ENCODE measurements at regions not wholly inside any gene's neighbourhood (a gene's known extent, or its start where the extent isn't known, plus 50 kb on each side); places are given as distances from the start of the nearest gene placed in this dataset.
"Not testable (repeated sequence)": the region's sequence is repeated elsewhere in the genome, so short reads cannot be mapped to it uniquely, and the experiment has no call there.

GRCh38 chr17:63185420-63185819 lies 219.4 kb downstream of the TANC2 start:
- no peak for DNase-seq

DNA sequence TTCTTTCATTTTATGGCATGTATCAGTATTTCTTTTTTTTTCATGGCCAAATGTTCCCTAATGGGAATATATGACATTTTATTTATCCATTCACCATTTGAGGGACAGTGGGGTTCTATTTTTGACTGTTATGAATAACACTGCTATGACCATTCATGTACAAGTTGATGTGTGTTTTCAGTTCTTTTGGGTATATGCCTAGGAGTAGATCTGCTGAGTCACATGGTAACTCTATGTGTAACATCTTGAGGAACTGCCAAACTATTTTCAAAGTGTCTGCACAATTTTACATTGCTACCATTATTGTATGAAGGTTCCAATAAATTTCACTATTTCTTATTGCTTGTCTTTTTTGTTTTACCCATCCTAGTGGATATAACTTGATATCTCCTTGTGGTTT lies 223.0 kb downstream of the TANC2 start:
- DNase-seq = no peak

DNA sequence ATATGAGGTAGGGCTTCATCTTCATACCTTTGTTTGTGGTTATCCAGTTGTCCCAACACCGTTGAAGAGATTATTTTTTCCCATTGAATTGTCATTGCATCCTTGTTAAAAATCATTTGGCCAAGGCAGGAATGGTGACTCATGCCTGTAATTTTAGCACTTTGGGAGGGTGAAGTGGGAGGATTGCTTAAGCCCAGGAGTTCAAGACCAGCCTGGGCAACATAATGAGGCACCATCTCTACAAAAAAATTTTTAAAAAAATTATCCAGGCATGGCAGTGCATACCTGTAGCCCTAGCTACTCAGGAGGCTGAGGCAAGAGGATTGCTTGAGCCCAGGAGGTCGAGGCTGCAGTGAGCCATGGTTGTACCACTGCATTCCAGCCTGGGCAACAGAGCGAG lies 223.9 kb downstream of the TANC2 start:
- no peak for DNase-seq

DNA sequence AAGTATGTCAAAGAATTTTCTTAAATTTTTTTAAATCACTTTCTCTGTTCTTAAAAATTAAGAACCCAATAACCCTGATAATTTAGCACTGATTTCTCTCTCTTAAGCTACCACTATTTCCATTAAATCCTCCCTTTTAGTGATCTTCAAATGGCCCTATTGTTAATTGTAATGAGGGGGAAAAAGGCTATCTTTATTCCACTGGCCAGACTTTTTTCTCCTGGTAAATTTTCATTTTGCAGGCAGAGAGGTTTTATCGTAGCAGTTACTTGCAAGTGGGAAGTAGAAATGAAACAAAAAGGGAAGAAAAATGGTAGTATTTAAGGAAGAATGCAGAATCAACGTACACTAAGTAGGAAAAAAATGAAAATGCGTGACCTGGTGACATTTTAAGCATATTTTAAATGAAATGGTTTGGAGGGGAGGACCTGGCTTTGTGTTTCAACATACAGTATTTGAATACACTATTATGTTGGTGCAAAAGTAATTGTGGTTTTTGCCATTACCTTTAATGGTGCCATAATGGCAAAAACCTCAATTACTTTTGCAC lies 224.9 kb downstream of the TANC2 start:
- DNase-seq = no peak

- no peak for DNase-seq
Observed at GRCh38 chr17:63191610-63192009, 225.6 kb downstream of the TANC2 start.

- no peak for DNase-seq
Observed at GRCh38 chr17:63193827-63194226, 227.8 kb downstream of the TANC2 start.

GRCh38 chr17:63196772-63197335 lies 230.8 kb downstream of the TANC2 start:
- no peak for DNase-seq

DNA sequence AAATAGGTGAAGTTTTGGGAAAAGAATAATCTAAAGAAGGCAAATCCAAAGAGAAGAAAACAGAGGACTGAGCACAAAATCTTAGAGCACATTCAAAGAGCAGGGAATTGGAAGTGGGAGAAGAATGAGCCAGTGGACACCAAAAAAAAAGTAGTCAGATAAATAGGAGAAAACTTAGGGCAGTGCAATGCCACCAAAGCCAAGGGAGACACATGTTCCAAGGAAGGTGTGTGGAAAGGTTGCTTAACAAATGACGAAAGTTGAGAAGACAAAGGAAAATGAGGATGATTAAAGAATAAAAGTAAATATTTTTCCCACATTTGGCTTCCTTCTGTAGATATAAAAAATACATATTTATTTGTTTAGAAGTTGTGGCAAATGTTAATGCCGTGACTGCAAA lies 237.6 kb downstream of the TANC2 start:
- no peak for DNase-seq

DNA sequence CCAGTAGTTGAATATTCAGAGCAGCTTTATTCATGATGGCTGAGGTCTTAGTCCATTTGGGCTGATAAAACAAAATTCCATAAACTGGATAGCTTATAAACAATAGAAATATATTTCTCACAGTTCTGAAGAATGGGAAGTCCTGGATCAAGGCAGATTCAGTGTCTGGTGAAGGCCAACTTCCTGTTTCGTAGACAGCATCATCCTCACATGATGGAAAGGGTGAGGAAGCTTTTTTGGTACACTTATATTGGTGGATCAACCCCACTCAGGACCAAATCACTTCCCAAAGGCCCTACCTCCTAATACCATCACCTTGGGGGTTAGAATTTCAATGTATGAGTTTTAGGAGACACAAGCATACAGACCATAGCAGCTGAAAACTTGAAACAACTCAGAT lies 224.2 kb downstream of the CYB561 start:
- DNase-seq = no peak

DNA sequence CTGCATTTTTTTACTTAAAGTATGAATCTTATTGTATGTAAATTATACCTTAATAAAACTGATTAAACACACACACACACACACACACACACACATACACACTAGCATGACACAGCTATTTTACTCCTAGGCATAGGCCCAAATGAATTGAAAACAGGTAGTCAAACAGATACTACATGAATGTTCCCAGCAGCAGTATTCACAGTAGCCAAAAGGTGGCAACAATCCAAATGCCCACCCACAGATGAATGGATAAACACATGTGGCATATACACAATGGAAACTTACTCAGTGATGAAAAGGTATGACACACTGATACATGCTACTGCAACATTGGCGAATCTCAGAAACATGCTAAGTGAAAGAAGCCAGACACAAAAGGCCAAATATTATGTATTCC lies 223.5 kb downstream of the CYB561 start:
- no peak for DNase-seq

DNA sequence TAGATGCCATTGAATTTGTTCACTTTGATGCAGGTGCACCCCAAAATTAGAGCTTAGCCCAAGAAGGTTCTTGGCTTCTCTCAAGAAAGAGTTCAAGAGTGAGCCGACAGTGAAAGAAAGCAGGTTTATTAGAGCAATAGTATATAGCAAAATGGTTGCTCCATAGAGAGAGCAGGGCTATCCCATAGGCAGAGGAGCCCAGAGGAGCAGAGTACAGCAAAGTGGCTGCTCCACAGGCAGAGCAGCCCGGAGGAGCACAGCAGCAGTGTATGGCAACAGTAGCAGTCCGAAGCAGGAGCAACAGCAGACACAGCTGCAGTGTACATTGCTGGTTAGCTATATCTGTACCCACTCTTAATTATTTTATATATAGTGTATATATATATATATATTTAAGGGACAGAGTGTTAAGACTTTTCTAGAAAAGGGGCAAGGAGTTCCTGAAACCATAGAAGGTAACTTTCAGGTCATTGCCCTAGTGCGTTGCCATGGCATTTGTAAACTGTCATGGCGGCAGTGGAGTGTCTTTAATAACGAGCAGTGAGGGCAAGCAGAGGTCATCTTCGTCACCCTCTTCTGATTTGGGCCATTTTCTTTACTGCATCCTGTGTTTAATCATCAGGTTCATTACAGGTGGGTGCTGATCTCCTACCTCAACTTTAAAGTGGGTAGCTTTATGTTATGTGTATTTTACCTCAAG lies 222.7 kb downstream of the CYB561 start:
- DNase-seq = no peak

DNA sequence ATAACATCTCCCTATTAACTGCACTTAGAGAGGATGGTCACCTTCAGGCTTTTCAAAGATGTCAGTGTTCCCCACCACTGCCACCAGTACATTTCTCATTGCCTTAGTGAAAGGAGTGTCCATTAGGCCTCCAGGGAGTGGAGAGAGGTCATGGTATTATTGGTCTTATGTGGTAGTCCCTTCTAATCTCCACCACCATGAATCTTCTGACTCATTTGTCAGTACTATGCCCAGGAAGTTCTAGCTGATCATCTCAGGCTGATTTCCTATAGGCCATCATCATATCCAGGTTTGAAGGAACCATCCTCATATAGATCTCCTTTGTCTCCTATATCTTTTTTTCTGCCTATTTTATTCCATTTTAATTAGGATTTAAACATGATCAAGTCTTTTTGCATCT lies 221.5 kb downstream of the CYB561 start:
- no peak for DNase-seq

- not testable (repeated sequence) for DNase-seq
Observed at GRCh38 chr17:63226720-63227119, 219.4 kb downstream of the CYB561 start.

DNA sequence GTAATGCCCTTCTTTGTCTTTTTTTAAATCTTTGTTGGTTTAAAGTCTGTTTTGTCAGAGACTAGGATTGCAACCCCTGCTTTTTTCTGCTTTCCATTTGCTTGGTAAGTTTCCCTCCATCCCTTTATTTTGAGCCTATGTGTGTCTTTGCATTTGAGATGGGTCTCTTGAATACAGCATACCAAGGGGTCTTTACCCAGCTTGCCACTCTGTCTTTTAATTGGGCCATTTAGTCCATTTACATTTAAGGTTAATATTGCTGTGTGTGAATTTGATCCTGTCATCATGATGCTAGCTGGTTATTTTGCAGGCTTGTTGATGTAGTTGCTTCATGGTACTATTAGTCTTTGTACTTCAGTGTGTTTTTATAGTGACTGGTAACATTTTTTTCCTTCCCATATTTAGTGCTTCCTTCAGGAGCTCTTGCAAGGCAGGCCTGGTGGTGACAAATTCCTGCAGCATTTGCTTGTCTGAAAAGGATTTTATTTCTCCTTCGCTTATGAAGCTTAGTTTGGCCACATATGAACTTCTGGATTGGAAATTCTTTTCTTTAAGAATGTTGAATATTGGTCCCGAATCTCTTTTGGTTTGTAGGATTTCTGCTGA lies 215.0 kb downstream of the CYB561 start:
- not testable (repeated sequence) for DNase-seq

GRCh38 chr17:63232565-63233310 lies 213.4 kb downstream of the CYB561 start:
- DNase-seq = no peak

- no peak for DNase-seq
Observed at GRCh38 chr17:63240106-63240505, 206.0 kb downstream of the CYB561 start.

- DNase-seq = no peak
Observed at GRCh38 chr17:63246344-63246743, 199.8 kb downstream of the CYB561 start.

GRCh38 chr17:63247706-63248105 lies 198.4 kb downstream of the CYB561 start:
- DNase-seq = no peak

DNA sequence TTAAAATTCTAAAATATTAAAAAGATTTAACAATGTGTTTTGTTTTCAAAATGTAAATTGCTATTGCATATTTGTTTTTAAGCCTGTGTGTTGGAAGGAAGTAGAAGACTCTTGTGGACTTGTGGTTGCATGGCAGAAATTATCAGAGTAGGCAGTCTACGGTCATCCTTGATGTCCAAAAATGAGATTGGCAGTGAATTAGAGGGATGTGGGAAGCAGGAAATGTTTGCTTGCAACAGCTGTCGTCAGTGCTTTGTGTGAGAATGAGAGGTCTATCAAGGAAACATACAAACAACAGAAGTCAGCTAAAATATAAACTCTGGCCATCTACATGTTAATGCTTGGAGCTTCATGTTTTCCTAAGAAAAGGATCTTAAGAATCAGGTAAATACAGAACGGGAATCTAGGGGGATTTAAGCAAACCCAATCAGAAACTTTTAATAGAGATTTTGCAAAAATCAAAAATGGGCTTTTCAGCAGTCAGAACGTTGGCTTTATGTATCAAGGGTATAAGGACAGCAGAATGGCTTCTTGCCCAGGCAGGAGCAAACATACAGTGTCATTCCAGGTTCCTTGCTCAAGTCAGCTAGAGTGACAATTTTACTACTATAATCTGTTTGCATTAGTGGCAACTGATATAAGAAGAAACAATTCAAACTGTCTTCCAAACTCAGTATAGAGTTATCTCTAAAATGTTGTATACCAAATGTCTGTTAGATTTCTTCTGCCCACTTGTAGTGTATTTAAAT lies 196.7 kb downstream of the CYB561 start:
- DNase-seq = peak; percentile 35

DNA sequence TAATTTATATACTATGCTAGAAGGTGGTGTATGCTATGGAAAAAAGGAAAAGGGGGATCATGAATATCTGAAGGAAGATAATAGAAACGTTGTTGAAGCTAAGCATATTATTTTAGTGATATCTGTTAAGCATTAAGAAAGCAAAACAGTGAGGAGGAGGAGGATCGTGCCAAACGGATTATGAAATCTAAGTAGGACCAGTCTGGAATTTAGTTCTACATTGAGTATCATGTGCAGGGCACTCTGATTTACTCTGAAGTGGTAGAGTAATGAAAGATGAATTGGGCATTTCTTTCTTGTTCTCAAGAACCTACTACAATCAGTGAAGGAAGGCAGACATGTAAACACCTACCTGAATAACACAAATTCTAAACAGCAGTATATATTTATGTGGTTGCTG lies 195.3 kb downstream of the CYB561 start:
- DNase-seq = no peak

- DNase-seq = peak; percentile 35
Observed at GRCh38 chr17:63258785-63259184, 187.3 kb downstream of the CYB561 start.

- no peak for DNase-seq
Observed at GRCh38 chr17:63262751-63263476, 183.2 kb downstream of the CYB561 start.
